ENCODE measurements at regions not wholly inside any gene's neighbourhood (a gene's known extent, or its start where the extent isn't known, plus 50 kb on each side); places are given as distances from the start of the nearest gene placed in this dataset.

- no peak for TF ChIP-seq CTCF (IDR thresholded peaks at IDR 0.05)
- no peak for TF ChIP-seq POLR2A (IDR thresholded peaks at IDR 0.05)
Measured at GRCh38 chr5:121758615-121759014, 93.1 kb upstream of the FTMT start.
